ENCODE measurements at regions not wholly inside any gene's neighbourhood (a gene's known extent, or its start where the extent isn't known, plus 50 kb on each side); places are given as distances from the start of the nearest gene placed in this dataset.
A peak's percentile ranks its signal among the peaks of the same experiment; 100 is the strongest.

DNA sequence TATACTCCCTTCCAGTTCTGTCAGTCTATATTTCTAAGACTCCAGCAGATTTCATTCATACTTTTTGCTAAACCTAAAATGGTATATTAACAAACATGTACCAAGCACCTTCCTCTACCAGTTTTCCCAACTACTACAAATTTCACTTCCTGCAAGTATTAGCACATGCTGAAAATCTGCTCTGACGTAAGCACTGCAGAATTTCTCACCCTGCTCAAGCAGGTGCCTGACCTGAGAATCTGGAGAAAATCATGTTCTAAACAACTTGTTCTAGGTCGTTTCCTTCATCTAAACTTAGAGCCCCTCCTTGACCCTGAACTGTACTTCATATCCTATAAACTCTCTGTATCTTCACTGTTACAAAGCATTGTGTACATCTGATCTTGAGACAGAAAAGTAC is 380.7 kb upstream of the NOCT start:
- H3K27me3 ChIP-seq (ENCODE audit: insufficient read depth, low read length): no peaks in the 10 kb centered on the region
- H3K4me2 ChIP-seq (ENCODE audit: insufficient read depth, low read length): no peak overlapping the region
- no peak overlapping the region for H3K4me3 ChIP-seq (ENCODE audit: insufficient read depth, low read length)

DNA sequence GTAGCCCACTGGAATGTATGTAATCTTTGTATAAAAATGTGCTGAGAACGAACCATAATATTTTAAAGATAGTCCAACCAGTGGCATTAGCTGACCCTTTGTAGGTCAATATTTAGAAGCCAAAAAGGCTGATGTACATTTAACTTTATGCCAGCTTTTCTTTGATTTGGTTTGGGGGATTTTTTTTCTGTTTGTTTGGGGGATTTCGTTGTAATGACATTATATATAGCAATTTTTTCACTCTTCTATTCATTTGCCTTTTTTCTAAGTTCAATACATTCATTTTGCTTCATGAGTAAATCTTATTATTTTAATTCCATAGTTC is 382.0 kb upstream of the NOCT start:
- H4K20me1 ChIP-seq (ENCODE audit: insufficient read depth, low read length): no peaks in the 10 kb centered on the region
- no peak overlapping the region for H3K27ac ChIP-seq (ENCODE audit: low read depth, low read length)
- no peak overlapping the region for H2AFZ ChIP-seq (ENCODE audit: low read length)
- H3K9me3 ChIP-seq (ENCODE audit: low read depth, low read length): no peaks in the 10 kb centered on the region
- H3K79me2 ChIP-seq (ENCODE audit: insufficient read depth, low read length): no peaks in the 10 kb centered on the region
- TF ChIP-seq, protein P1, sequence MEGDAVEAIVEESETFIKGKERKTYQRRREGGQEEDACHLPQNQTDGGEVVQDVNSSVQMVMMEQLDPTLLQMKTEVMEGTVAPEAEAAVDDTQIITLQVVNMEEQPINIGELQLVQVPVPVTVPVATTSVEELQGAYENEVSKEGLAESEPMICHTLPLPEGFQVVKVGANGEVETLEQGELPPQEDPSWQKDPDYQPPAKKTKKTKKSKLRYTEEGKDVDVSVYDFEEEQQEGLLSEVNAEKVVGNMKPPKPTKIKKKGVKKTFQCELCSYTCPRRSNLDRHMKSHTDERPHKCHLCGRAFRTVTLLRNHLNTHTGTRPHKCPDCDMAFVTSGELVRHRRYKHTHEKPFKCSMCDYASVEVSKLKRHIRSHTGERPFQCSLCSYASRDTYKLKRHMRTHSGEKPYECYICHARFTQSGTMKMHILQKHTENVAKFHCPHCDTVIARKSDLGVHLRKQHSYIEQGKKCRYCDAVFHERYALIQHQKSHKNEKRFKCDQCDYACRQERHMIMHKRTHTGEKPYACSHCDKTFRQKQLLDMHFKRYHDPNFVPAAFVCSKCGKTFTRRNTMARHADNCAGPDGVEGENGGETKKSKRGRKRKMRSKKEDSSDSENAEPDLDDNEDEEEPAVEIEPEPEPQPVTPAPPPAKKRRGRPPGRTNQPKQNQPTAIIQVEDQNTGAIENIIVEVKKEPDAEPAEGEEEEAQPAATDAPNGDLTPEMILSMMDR (IDR thresholded peaks at IDR 0.05; ENCODE audit: extremely low read depth, low read depth, low read length): no peak
- H3K27me3 ChIP-seq (ENCODE audit: insufficient read depth, low read length): no peaks in the 10 kb centered on the region
- H3K4me1 ChIP-seq (ENCODE audit: insufficient read depth, low read length): peaks cover 3% of the 10 kb centered on the region
- no peaks in the 10 kb centered on the region for H3K36me3 ChIP-seq (ENCODE audit: insufficient read depth, low read length)
- H3K4me3 ChIP-seq (ENCODE audit: insufficient read depth, low read length): no peak overlapping the region
- no peak overlapping the region for H3K4me2 ChIP-seq (ENCODE audit: insufficient read depth, low read length)
- no peak for DNase-seq (ENCODE audit: insufficient read length, low spot score, missing footprints)

More for the DNA sequence above, 380.7 kb upstream of the NOCT start:
- Histone ChIP-seq H3K36me3 (ENCODE audit: insufficient read depth, low read length) (no peaks in the 10 kb centered on the region), H3K9me3 (ENCODE audit: low read depth, low read length) (no peaks in the 10 kb centered on the region), H4K20me1 (ENCODE audit: insufficient read depth, low read length) (no peaks in the 10 kb centered on the region), H3K4me1 (ENCODE audit: insufficient read depth, low read length) (peaks cover 14% of the 10 kb centered on the region), H3K27ac (ENCODE audit: low read depth, low read length) (no peak overlapping the region), H2AFZ (ENCODE audit: low read length) (no peak overlapping the region), H3K79me2 (ENCODE audit: insufficient read depth, low read length) (no peaks in the 10 kb centered on the region)
- TF ChIP-seq, protein P1 (IDR thresholded peaks at IDR 0.05; ENCODE audit: extremely low read depth, low read depth, low read length): no peak
- DNase-seq (ENCODE audit: insufficient read length, low spot score, missing footprints): no peak

DNA sequence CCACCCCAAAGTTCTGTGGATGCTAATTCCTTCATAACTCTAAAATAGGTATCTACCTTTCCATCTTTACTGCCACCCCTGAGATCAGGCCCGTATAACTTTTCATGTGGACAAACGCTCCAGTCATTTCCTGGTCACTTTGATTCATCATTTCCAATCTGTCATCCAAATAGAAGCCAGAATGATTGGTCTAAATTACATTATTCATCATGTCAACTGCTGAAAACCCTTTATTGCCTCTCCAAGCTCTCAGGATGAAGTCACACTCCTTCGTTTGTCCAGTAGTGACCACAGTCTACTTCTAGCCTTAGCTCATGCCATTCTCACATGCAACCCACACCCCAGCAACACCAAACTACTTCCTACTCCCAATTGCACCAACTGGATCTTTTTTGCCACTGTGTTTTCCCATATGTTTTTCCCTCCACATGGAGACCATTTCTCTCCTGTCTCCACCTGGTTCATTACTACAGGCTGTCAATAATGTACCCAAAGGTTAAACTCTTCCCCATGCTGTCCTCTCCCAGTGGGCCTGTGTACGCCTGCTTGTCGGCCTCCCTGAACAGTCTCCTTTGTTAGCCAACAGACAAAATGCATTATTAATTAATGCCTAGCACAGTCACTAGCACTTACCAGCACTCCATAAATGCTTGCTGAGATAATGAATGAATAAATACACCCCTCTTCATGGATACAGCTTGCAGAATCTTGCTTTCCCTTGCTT is 382.6 kb upstream of the NOCT start:
- H3K4me3 ChIP-seq (ENCODE audit: insufficient read depth, low read length): no peak overlapping the region
- H3K4me1 ChIP-seq (ENCODE audit: insufficient read depth, low read length): peaks cover 2% of the 10 kb centered on the region
- no peaks in the 10 kb centered on the region for H3K27me3 ChIP-seq (ENCODE audit: insufficient read depth, low read length)
- no peaks in the 10 kb centered on the region for H3K9me3 ChIP-seq (ENCODE audit: low read depth, low read length)
- TF ChIP-seq, protein P1 (IDR thresholded peaks at IDR 0.05; ENCODE audit: extremely low read depth, low read depth, low read length): no peak
- DNase-seq (ENCODE audit: insufficient read length, low spot score, missing footprints): no peak
- no peaks in the 10 kb centered on the region for H3K36me3 ChIP-seq (ENCODE audit: insufficient read depth, low read length)
- H3K79me2 ChIP-seq (ENCODE audit: insufficient read depth, low read length): no peaks in the 10 kb centered on the region
- H3K27ac ChIP-seq (ENCODE audit: low read depth, low read length): peak overlapping the region; percentile 20
- no peaks in the 10 kb centered on the region for H4K20me1 ChIP-seq (ENCODE audit: insufficient read depth, low read length)
- no peak overlapping the region for H3K4me2 ChIP-seq (ENCODE audit: insufficient read depth, low read length)
- H2AFZ ChIP-seq (ENCODE audit: low read length): peak overlapping the region; percentile 0

DNA sequence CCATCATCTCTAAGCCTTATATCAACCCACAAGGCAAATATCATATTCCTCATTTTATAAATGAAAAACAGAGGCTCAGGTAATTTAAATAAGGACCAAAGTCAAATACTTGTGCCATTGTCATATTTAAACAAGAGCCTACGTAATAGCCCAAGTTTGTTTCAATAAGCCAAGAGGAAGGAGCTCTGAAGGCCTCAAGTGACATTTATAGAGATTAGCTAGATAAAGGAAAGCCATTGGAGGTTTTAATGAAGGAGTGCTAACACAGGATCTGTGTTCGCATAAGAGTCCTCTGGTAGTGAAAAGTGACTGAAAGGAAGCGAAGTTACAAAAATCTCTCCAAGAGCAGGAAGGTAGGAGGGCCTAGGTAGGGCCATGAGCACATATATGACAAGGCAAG is 384.9 kb upstream of the NOCT start:
- H3K27me3 ChIP-seq (ENCODE audit: insufficient read depth, low read length): no peaks in the 10 kb centered on the region
- no peaks in the 10 kb centered on the region for H3K9me3 ChIP-seq (ENCODE audit: low read depth, low read length)
- H3K4me3 ChIP-seq (ENCODE audit: insufficient read depth, low read length): no peak overlapping the region
- no peaks in the 10 kb centered on the region for H4K20me1 ChIP-seq (ENCODE audit: insufficient read depth, low read length)
- H3K27ac ChIP-seq (ENCODE audit: low read depth, low read length): no peak overlapping the region
- DNase-seq (ENCODE audit: insufficient read length, low spot score, missing footprints): no peak
- no peak overlapping the region for H3K4me2 ChIP-seq (ENCODE audit: insufficient read depth, low read length)
- H3K4me1 ChIP-seq (ENCODE audit: insufficient read depth, low read length): peaks cover 8% of the 10 kb centered on the region
- TF ChIP-seq, protein P1 (IDR thresholded peaks at IDR 0.05; ENCODE audit: extremely low read depth, low read depth, low read length): no peak
- no peaks in the 10 kb centered on the region for H3K36me3 ChIP-seq (ENCODE audit: insufficient read depth, low read length)
- H3K79me2 ChIP-seq (ENCODE audit: insufficient read depth, low read length): no peaks in the 10 kb centered on the region
- H2AFZ ChIP-seq (ENCODE audit: low read length): no peak overlapping the region
